ENCODE measurements at regions not wholly inside any gene's neighbourhood (a gene's known extent, or its start where the extent isn't known, plus 50 kb on each side); places are given as distances from the start of the nearest gene placed in this dataset.

GRCh38 chr15:37581866-37582532 is 352.4 kb upstream of the TMCO5A start:
- no peak for FAIRE-seq
- TF ChIP-seq CTCF (IDR thresholded peaks at IDR 0.05; ENCODE audit: insufficient read depth, missing control alignments) = no peak

GRCh38 chr15:37582852-37583251 is 351.6 kb upstream of the TMCO5A start:
- FAIRE-seq (no peak), DNase-seq (ENCODE audit: insufficient read length, low spot score) (no peak)
- no peak for TF ChIP-seq CTCF (IDR thresholded peaks at IDR 0.05; ENCODE audit: insufficient read depth, missing control alignments)

More at GRCh38 chr15:37581866-37582532, 352.4 kb upstream of the TMCO5A start:
- no peak for DNase-seq (ENCODE audit: insufficient read length, low spot score)

- FAIRE-seq (no peak), DNase-seq (ENCODE audit: insufficient read length, low spot score) (no peak)
- no peak for TF ChIP-seq CTCF (IDR thresholded peaks at IDR 0.05; ENCODE audit: insufficient read depth, missing control alignments)
Measured at GRCh38 chr15:37586011-37586583, 348.3 kb upstream of the TMCO5A start.

GRCh38 chr15:37586976-37587375 is 347.5 kb upstream of the TMCO5A start:
- TF ChIP-seq CTCF (IDR thresholded peaks at IDR 0.05; ENCODE audit: insufficient read depth, missing control alignments) = no peak
- no peak for DNase-seq (ENCODE audit: insufficient read length, low spot score)

GRCh38 chr15:37594417-37594816 is 340.0 kb upstream of the TMCO5A start:
- no peak for DNase-seq (ENCODE audit: insufficient read length, low spot score)
- no peak for TF ChIP-seq CTCF (IDR thresholded peaks at IDR 0.05; ENCODE audit: insufficient read depth, missing control alignments)
- FAIRE-seq = no peak

More at GRCh38 chr15:37586976-37587375, 347.5 kb upstream of the TMCO5A start:
- no peak for FAIRE-seq

- no peak for FAIRE-seq
- TF ChIP-seq CTCF (IDR thresholded peaks at IDR 0.05; ENCODE audit: insufficient read depth, missing control alignments) = no peak
Measured at GRCh38 chr15:37595426-37595970, 338.9 kb upstream of the TMCO5A start.

GRCh38 chr15:37599156-37599555 is 335.3 kb upstream of the TMCO5A start:
- no peak for DNase-seq (ENCODE audit: insufficient read length, low spot score)
- no peak for TF ChIP-seq CTCF (IDR thresholded peaks at IDR 0.05; ENCODE audit: insufficient read depth, missing control alignments)
- FAIRE-seq = no peak

More at GRCh38 chr15:37595426-37595970, 338.9 kb upstream of the TMCO5A start:
- no peak for DNase-seq (ENCODE audit: insufficient read length, low spot score)

All from D721Med (cell line).